Loucy (cell line): ENCODE measurements at regions not wholly inside any gene's neighbourhood (a gene's known extent, or its start where the extent isn't known, plus 50 kb on each side); places are given as distances from the start of the nearest gene placed in this dataset.

ENCODE experiments used
- CTCF ChIP-seq: fragments of 200-600 bp; sonication (generic); conservative IDR thresholded peaks from 2 replicates; pipeline ENCODE4 v1.5.1; 2014; ENCODE audit warnings: mild to moderate bottlenecking, antibody characterized with exemption, low read length
- EZH2phosphoT487 ChIP-seq: fragments of 200-600 bp; IDR thresholded peaks from 2 replicates; pipeline ENCODE4 v1.6.1; 2018; ENCODE audit warnings: antibody characterized with exemption, mild to moderate bottlenecking, moderate library complexity, borderline replicate concordance

GRCh38 chr13:53856573-53857195 is 828.1 kb downstream of the OLFM4 start:
- no peak for TF ChIP-seq CTCF
- no peak for TF ChIP-seq EZH2phosphoT487
